RPMI7951 (cell line): ENCODE measurements at regions not wholly inside any gene's neighbourhood (a gene's known extent, or its start where the extent isn't known, plus 50 kb on each side); places are given as distances from the start of the nearest gene placed in this dataset.
"Not testable (repeated sequence)": the region's sequence is repeated elsewhere in the genome, so short reads cannot be mapped to it uniquely, and the experiment has no call there.

ENCODE experiments used
- DNase-seq: peaks from one replicate; pipeline ENCODE4 v3.0.0-alpha.2; 2012; ENCODE audit warnings: low read depth

- DNase-seq: no peak
Measured at GRCh38 chr22:23500508-23501260, 79.4 kb downstream of the IGLL1 start.

- DNase-seq: no peak
Measured at GRCh38 chr22:23499845-23500500, 80.1 kb downstream of the IGLL1 start.

GRCh38 chr22:23498811-23499798, 81.0 kb downstream of the IGLL1 start:
- no peak for DNase-seq

- DNase-seq: not testable (repeated sequence)
Measured at GRCh38 chr22:23497889-23498288, 82.2 kb downstream of the IGLL1 start.

GRCh38 chr22:23497016-23497885, 82.8 kb downstream of the IGLL1 start:
- DNase-seq: no peak

- no peak for DNase-seq
Measured at GRCh38 chr22:23496445-23496833, 83.7 kb downstream of the IGLL1 start.

- DNase-seq: no peak
Measured at GRCh38 chr22:23495614-23496444, 84.3 kb downstream of the IGLL1 start.

- DNase-seq: no peak
Measured at GRCh38 chr22:23494930-23495266, 85.2 kb downstream of the IGLL1 start.

GRCh38 chr22:23485490-23485889, 94.6 kb downstream of the IGLL1 start:
- DNase-seq: no peak

GRCh38 chr22:23484651-23485050, 95.4 kb downstream of the IGLL1 start:
- no peak for DNase-seq

- DNase-seq: no peak
Measured at GRCh38 chr22:23481369-23481768, 98.7 kb downstream of the IGLL1 start.

GRCh38 chr22:23478175-23478574, 101.9 kb downstream of the IGLL1 start:
- DNase-seq: peak; percentile 54

GRCh38 chr22:23474531-23474930, 105.6 kb downstream of the IGLL1 start:
- not testable (repeated sequence) for DNase-seq

- DNase-seq: no peak
Measured at GRCh38 chr22:23473901-23474300, 106.2 kb downstream of the IGLL1 start.

- DNase-seq: not testable (repeated sequence)
Measured at GRCh38 chr22:23472376-23472775, 107.7 kb downstream of the IGLL1 start.

- DNase-seq: no peak
Measured at GRCh38 chr22:23471698-23472097, 108.4 kb downstream of the IGLL1 start.

GRCh38 chr22:23470811-23471389, 109.2 kb downstream of the IGLL1 start:
- DNase-seq: no peak

GRCh38 chr22:23467721-23468294, 112.3 kb downstream of the IGLL1 start:
- no peak for DNase-seq

GRCh38 chr22:23466351-23466750, 113.7 kb downstream of the IGLL1 start:
- DNase-seq: no peak

GRCh38 chr22:23464796-23465195, 115.3 kb downstream of the IGLL1 start:
- not testable (repeated sequence) for DNase-seq
